Esophagus (tissue), 2 donors: ENCODE measurements at regions not wholly inside any gene's neighbourhood (a gene's known extent, or its start where the extent isn't known, plus 50 kb on each side); places are given as distances from the start of the nearest gene placed in this dataset.
"Not testable (repeated sequence)": the region's sequence is repeated elsewhere in the genome, so short reads cannot be mapped to it uniquely, and the experiment has no call there.

ENCODE experiments used
- H3K27ac ChIP-seq, 2 donors: one replicate each; pipeline ENCODE4 v1.5.1; 2013; ENCODE audit warnings: low read depth in 2 of 2, mild to moderate bottlenecking in 2 of 2, inconsistent platforms in 1 of 2, low read length in 1 of 2, moderate library complexity in 1 of 2
- H3K27me3 ChIP-seq, 2 donors: one replicate each; pipeline ENCODE4 v1.6.1; 2013; ENCODE audit warnings: low read length in 2 of 2, control low read depth in 1 of 2, mild to moderate bottlenecking in 1 of 2; ENCODE audit not compliant: insufficient read depth in 2 of 2, control insufficient read depth in 1 of 2
- H3K36me3 ChIP-seq, 2 donors: one replicate each; pipeline ENCODE4 v1.6.1; 2013; ENCODE audit warnings: low read length in 1 of 2; ENCODE audit not compliant: control insufficient read depth in 2 of 2, insufficient read depth in 2 of 2
- H3K4me1 ChIP-seq, 2 donors: one replicate each; pipeline ENCODE4 v1.6.1; 2013; ENCODE audit warnings: low read length in 1 of 2; ENCODE audit not compliant: control insufficient read depth in 2 of 2, insufficient read depth in 2 of 2
- H3K4me3 ChIP-seq, 2 donors: one replicate each; pipeline ENCODE4 v1.5.1; 2013; ENCODE audit warnings: low read length in 2 of 2, mild to moderate bottlenecking in 2 of 2, low read depth in 1 of 2, moderate library complexity in 1 of 2
- H3K9me3 ChIP-seq, 2 donors: one replicate each; pipeline ENCODE4 v1.6.1; 2013; ENCODE audit warnings: mild to moderate bottlenecking in 2 of 2, low read depth in 1 of 2, low read length in 1 of 2, moderate library complexity in 1 of 2; ENCODE audit not compliant: control insufficient read depth in 2 of 2, insufficient read depth in 1 of 2
- WGBS, 2 donors: extraction: QIAGEN DNeasy Blood & Tissue Kit; methylation state at CpG; one replicate each; pipeline ENCODE4 v1.1.7; 2013; 5-methylcytosine and 5-hydroxymethylcytosine counted together
- donor health status: healthy with polysubstance abuse.
- donor health status: Bipolar disorder and iron deficiency.

GRCh38 chr4:181085557-181085956, 1157.6 kb upstream of the TENM3 start:
- no peaks in the 10 kb centered on the region for H3K27me3 ChIP-seq
- H3K27ac ChIP-seq: no peak overlapping the region
- no peaks in the 10 kb centered on the region for H3K4me1 ChIP-seq
- H3K9me3 ChIP-seq: no peaks in the 10 kb centered on the region
- no peak overlapping the region for H3K4me3 ChIP-seq
- 56 to 82% methylated on average over 3 of the region's 3 CpGs for WGBS, 2 donors
- no peaks in the 10 kb centered on the region for H3K36me3 ChIP-seq

- Histone ChIP-seq H3K27ac (no peak overlapping the region), H3K27me3 (no peaks in the 10 kb centered on the region), H3K4me1 (no peaks in the 10 kb centered on the region), H3K4me3 (no peak overlapping the region), H3K36me3 (no peaks in the 10 kb centered on the region), H3K9me3 (no peaks in the 10 kb centered on the region)
- WGBS, 2 donors: 91 to 93% methylated on average over 1 of the region's 1 CpG
Observed at GRCh38 chr4:181105487-181105886, 1137.7 kb upstream of the TENM3 start.

GRCh38 chr4:181106398-181106797, 1136.8 kb upstream of the TENM3 start:
- Histone ChIP-seq H3K9me3 (no peaks in the 10 kb centered on the region), H3K4me1 (no peaks in the 10 kb centered on the region), H3K36me3 (no peaks in the 10 kb centered on the region), H3K27me3 (no peaks in the 10 kb centered on the region), H3K27ac (no peak overlapping the region), H3K4me3 (no peak overlapping the region)
- 76 to 89% methylated on average over 2 of the region's 2 CpGs for WGBS, 2 donors

GRCh38 chr4:181108237-181108636, 1135.0 kb upstream of the TENM3 start:
- Histone ChIP-seq H3K9me3 (no peaks in the 10 kb centered on the region), H3K4me3 (no peak overlapping the region), H3K36me3 (no peaks in the 10 kb centered on the region), H3K27ac (no peak overlapping the region), H3K27me3 (no peaks in the 10 kb centered on the region), H3K4me1 (no peaks in the 10 kb centered on the region)
- 61 to 76% methylated on average over 3 of the region's 3 CpGs for WGBS, 2 donors

- WGBS, 2 donors: 83 to 91% methylated on average over 4 of the region's 4 CpGs
- Histone ChIP-seq H3K27me3 (no peaks in the 10 kb centered on the region), H3K9me3 (no peaks in the 10 kb centered on the region), H3K27ac (no peak overlapping the region), H3K4me3 (no peak overlapping the region), H3K4me1 (no peaks in the 10 kb centered on the region), H3K36me3 (no peaks in the 10 kb centered on the region)
Observed at GRCh38 chr4:181119186-181119585, 1124.0 kb upstream of the TENM3 start.

GRCh38 chr4:181121733-181122132, 1121.5 kb upstream of the TENM3 start:
- WGBS, 2 donors: 80 to 82% methylated on average over 7 of the region's 7 CpGs
- no peaks in the 10 kb centered on the region for H3K4me1 ChIP-seq
- H3K27me3 ChIP-seq: no peaks in the 10 kb centered on the region
- H3K4me3 ChIP-seq: no peak overlapping the region
- no peaks in the 10 kb centered on the region for H3K9me3 ChIP-seq
- H3K27ac ChIP-seq: no peak overlapping the region
- H3K36me3 ChIP-seq: no peaks in the 10 kb centered on the region

GRCh38 chr4:181127171-181127570, 1116.0 kb upstream of the TENM3 start:
- 70 to 74% methylated on average over 2 of the region's 2 CpGs for WGBS, 2 donors
- Histone ChIP-seq H3K27me3 (no peaks in the 10 kb centered on the region), H3K4me1 (no peaks in the 10 kb centered on the region), H3K27ac (no peak overlapping the region), H3K4me3 (no peak overlapping the region), H3K36me3 (no peaks in the 10 kb centered on the region), H3K9me3 (peaks cover 0 to 4% of the 10 kb centered on the region in 2 donors)

GRCh38 chr4:181130317-181130716, 1112.9 kb upstream of the TENM3 start:
- not testable (repeated sequence) for H3K4me3 ChIP-seq, H3K4me1 ChIP-seq, H3K27me3 ChIP-seq, H3K27ac ChIP-seq, H3K9me3 ChIP-seq, H3K36me3 ChIP-seq
- 86 to 88% methylated on average over 7 of the region's 7 CpGs for WGBS, 2 donors

- Histone ChIP-seq H3K27me3 (no peaks in the 10 kb centered on the region), H3K9me3 (peaks cover 0 to 2% of the 10 kb centered on the region in 2 donors)
- WGBS, 2 donors: 74 to 78% methylated on average over 3 of the region's 3 CpGs
Observed at GRCh38 chr4:181137351-181137750, 1105.9 kb upstream of the TENM3 start.

GRCh38 chr4:181138116-181138515, 1105.1 kb upstream of the TENM3 start:
- Histone ChIP-seq H3K36me3 (no peaks in the 10 kb centered on the region), H3K27ac (no peak overlapping the region), H3K27me3 (no peaks in the 10 kb centered on the region), H3K9me3 (peaks cover 0 to under 1% of the 10 kb centered on the region in 2 donors), H3K4me1 (no peaks in the 10 kb centered on the region), H3K4me3 (no peak overlapping the region)
- 85 to 87% methylated on average over 8 of the region's 8 CpGs for WGBS, 2 donors

More at GRCh38 chr4:181137351-181137750, 1105.9 kb upstream of the TENM3 start:
- no peaks in the 10 kb centered on the region for H3K36me3 ChIP-seq
- no peak overlapping the region for H3K4me3 ChIP-seq
- no peak overlapping the region for H3K27ac ChIP-seq
- H3K4me1 ChIP-seq: no peaks in the 10 kb centered on the region
